SK-N-MC (cell line): ENCODE measurements at regions not wholly inside any gene's neighbourhood (a gene's known extent, or its start where the extent isn't known, plus 50 kb on each side); places are given as distances from the start of the nearest gene placed in this dataset.

Experiments
- EZH2 ChIP-seq: fragments of 200-600 bp; sonication (generic); IDR thresholded peaks from one replicate; pipeline ENCODE4 v1.6.1; 2017; ENCODE audit warnings: antibody characterized with exemption
- FOXP2 ChIP-seq: optimal IDR thresholded peaks from 2 replicates; pipeline ENCODE3; 2011; ENCODE audit warnings: mild to moderate bottlenecking, moderate library complexity; ENCODE audit not compliant: insufficient read depth; ENCODE audit errors: extremely low read length, control extremely low read depth
- POLR2AphosphoS5 ChIP-seq: IDR thresholded peaks from 2 replicates; pipeline ENCODE4 v1.6.1; 2012; ENCODE audit warnings: mild to moderate bottlenecking, low read depth, low read length, borderline replicate concordance

GRCh38 chr14:97850466-97850865, 1053.3 kb downstream of the VRK1 start:
- TF ChIP-seq POLR2AphosphoS5, result no peak
- no peak for TF ChIP-seq EZH2
- TF ChIP-seq FOXP2, result no peak
